HepG2 (cell line): ENCODE measurements at regions not wholly inside any gene's neighbourhood (a gene's known extent, or its start where the extent isn't known, plus 50 kb on each side); places are given as distances from the start of the nearest gene placed in this dataset.

Source experiments
- ELF3 ChIP-seq: IDR thresholded peaks from 2 replicates; pipeline ENCODE4 v1.6.1; 2016; ENCODE audit warnings: missing genetic modification reagents, missing compliant biosample characterization
- SIN3B ChIP-seq: fragments of 150-350 bp; IDR thresholded peaks from 2 replicates; pipeline ENCODE4 v1.6.1; 2014; ENCODE audit warnings: low read length
- TF ChIP-seq, protein P1 (sequence below): sonication (generic); formaldehyde crosslinking; IDR thresholded peaks from 2 replicates; pipeline ENCODE4 v1.5.0; 2020; ENCODE audit warnings: mild to moderate bottlenecking, missing genetic modification reagents, moderate library complexity

DNA sequence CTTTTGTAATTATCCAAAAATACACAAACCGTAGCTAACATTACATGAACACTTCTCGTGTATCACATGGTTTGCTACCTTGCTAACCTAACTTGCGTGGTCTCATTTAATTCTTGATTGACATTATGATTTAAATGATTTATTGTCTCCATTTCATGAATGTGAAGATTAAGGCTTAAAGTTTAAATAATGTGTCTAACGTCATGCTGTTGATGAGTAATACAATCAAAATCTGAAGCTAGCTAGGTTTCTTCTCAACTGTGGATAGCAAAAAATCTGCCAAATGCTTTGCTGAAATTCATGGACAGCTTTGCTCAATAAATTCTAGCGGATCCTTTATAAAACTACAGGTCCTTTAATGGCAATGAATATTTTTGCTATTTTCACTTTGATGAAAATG lies 274.1 kb upstream of the MC4R start:
- no peak for TF ChIP-seq ELF3 (CRISPR knock-in tag)
- TF ChIP-seq, protein P1, sequence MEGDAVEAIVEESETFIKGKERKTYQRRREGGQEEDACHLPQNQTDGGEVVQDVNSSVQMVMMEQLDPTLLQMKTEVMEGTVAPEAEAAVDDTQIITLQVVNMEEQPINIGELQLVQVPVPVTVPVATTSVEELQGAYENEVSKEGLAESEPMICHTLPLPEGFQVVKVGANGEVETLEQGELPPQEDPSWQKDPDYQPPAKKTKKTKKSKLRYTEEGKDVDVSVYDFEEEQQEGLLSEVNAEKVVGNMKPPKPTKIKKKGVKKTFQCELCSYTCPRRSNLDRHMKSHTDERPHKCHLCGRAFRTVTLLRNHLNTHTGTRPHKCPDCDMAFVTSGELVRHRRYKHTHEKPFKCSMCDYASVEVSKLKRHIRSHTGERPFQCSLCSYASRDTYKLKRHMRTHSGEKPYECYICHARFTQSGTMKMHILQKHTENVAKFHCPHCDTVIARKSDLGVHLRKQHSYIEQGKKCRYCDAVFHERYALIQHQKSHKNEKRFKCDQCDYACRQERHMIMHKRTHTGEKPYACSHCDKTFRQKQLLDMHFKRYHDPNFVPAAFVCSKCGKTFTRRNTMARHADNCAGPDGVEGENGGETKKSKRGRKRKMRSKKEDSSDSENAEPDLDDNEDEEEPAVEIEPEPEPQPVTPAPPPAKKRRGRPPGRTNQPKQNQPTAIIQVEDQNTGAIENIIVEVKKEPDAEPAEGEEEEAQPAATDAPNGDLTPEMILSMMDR = no peak
- TF ChIP-seq SIN3B = no peak
